Left ventricle myocardium inferior (tissue), 1 donor: ENCODE measurements at regions not wholly inside any gene's neighbourhood (a gene's known extent, or its start where the extent isn't known, plus 50 kb on each side); places are given as distances from the start of the nearest gene placed in this dataset.
A peak's percentile ranks its signal among the peaks of the same experiment; 100 is the strongest.

Source experiments
- DNase-seq: peaks from one replicate; pipeline ENCODE4 v3.0.0-alpha.2; 2020
- H3K27ac ChIP-seq: fragments of 200-600 bp; replicated peaks from 2 replicates; pipeline ENCODE4 v1.8.0; 2021
- H3K27me3 ChIP-seq: fragments of 200-600 bp; 2 replicates; pipeline ENCODE4 v1.8.0; 2021; ENCODE audit warnings: low read depth
- H3K36me3 ChIP-seq: fragments of 200-600 bp; 2 replicates; pipeline ENCODE4 v1.8.0; 2021
- H3K4me1 ChIP-seq: fragments of 200-600 bp; 2 replicates; pipeline ENCODE4 v1.8.0; 2021
- H3K4me3 ChIP-seq: fragments of 200-600 bp; 2 replicates; pipeline ENCODE4 v1.8.0; 2021; ENCODE audit warnings: mild to moderate bottlenecking, moderate library complexity
- H3K9me3 ChIP-seq: fragments of 200-600 bp; replicated peaks from 2 replicates; pipeline ENCODE4 v1.8.0; 2021
- intact Hi-C: fragments of 100-400 bp; cut with micrococcal nuclease; formaldehyde crosslinking; loops from one replicate; pipeline ENCODE4 v1.11.0; 2022
- TF ChIP-seq, protein P1 (sequence below): fragments of 200-600 bp; IDR thresholded peaks from 2 replicates; pipeline ENCODE4 v1.8.0; 2021; ENCODE audit warnings: antibody characterized with exemption, mild to moderate bottlenecking, borderline replicate concordance
- donor health status: DM: no; HTN: yes; CAD: no; lungs with severe emphysema.

DNA sequence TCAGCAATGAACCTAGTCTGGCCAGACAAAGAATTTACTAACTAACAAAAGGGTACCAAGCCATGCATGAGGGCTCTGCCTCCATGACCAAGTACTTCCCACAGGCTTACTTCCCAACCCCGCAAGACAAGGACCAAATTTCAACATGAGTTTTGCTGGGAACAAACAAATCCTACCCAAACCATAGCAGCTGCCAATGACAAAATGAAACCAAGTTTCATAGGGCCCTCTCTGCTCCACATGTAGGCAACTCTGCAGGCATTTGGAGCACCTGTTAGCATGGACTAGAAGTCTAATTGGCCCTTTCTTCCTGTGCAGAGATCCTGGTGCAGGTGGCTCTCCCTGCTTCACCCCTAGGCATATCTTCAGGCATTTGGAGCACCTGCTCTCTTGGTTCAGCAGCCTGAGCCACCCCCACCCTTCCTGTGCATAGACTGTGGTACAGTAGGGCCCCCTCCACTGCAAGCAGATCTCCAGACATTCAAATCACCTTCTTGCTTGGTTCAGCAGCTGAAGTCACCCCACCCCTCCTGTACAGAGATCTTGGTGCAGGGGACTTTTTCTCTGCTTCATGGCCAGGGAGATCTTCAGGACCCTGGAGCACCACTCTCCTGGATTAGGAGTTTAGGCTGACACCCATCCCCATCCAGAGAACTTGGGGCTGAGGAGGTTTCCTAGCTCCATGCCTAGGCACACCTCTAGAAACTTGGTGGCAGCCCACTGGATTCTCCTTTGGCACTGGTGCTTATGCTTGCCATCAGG is 308.7 kb downstream of the RPAP3 start:
- H3K36me3 ChIP-seq, result no peaks in the 10 kb centered on the region
- no peaks in the 10 kb centered on the region for H3K27me3 ChIP-seq
- DNase-seq, result no peak
- TF ChIP-seq, protein P1, sequence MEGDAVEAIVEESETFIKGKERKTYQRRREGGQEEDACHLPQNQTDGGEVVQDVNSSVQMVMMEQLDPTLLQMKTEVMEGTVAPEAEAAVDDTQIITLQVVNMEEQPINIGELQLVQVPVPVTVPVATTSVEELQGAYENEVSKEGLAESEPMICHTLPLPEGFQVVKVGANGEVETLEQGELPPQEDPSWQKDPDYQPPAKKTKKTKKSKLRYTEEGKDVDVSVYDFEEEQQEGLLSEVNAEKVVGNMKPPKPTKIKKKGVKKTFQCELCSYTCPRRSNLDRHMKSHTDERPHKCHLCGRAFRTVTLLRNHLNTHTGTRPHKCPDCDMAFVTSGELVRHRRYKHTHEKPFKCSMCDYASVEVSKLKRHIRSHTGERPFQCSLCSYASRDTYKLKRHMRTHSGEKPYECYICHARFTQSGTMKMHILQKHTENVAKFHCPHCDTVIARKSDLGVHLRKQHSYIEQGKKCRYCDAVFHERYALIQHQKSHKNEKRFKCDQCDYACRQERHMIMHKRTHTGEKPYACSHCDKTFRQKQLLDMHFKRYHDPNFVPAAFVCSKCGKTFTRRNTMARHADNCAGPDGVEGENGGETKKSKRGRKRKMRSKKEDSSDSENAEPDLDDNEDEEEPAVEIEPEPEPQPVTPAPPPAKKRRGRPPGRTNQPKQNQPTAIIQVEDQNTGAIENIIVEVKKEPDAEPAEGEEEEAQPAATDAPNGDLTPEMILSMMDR, result no peak
- H3K9me3 ChIP-seq, result peaks cover 43% of the 10 kb centered on the region
- H3K4me1 ChIP-seq, result peaks cover 7% of the 10 kb centered on the region
- H3K4me3 ChIP-seq, result no peak overlapping the region
- no peak overlapping the region for H3K27ac ChIP-seq
- intact Hi-C loops, result loop anchor here (10.0 kb wide), 1 partner anchor 362 kb away; no protein-coding TSS in a partner anchor

DNA sequence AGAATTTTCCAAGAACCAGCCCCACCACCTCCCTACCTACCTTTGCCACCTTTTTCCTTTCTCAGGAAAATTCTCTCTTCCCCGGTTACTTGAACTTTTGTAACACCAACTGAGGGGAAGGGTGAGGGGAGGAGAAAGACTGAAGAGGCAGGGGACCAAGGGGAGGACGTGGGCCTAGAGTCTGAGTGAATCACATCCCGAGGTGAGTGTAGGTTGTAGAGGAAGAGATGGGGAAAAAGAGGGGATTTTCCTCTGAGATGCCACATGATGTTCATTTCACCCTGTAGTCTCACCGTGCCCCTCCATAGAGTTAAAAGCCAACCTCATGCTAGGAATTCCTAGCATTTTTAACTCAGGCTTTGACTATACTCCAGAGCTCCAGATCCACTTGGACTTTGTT is 311.8 kb downstream of the RPAP3 start:
- intact Hi-C loops, result loop anchor here (10.0 kb wide), 1 partner anchor 359 kb away; no protein-coding TSS in a partner anchor
- Histone ChIP-seq H3K27ac (no peak overlapping the region), H3K27me3 (peaks cover 8% of the 10 kb centered on the region), H3K9me3 (peaks cover 24% of the 10 kb centered on the region), H3K4me3 (no peak overlapping the region), H3K4me1 (peaks cover 7% of the 10 kb centered on the region), H3K36me3 (no peaks in the 10 kb centered on the region)
- TF ChIP-seq, protein P1, result no peak
- no peak for DNase-seq

DNA sequence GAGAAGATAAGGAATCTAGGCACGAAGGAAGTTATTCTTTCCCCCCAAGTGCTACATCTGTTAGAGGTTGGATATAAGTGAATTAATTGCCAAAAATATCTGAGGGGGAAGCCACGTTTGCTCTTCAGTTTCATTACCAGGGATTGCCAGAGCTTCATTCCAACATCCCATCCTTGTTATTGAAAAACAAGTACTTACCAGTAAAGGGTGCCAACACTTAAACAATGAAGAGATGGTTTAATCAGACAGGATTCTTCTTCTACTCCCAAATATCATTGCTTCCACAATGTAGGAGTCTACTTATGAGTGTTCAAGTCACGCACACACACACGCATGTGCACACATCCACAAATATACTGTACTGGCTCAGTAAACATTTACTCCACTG is 312.4 kb downstream of the RPAP3 start:
- peaks cover 14% of the 10 kb centered on the region for H3K27me3 ChIP-seq
- peak overlapping the region; percentile 31 for H3K27ac ChIP-seq
- H3K4me1 ChIP-seq, result peaks cover 7% of the 10 kb centered on the region
- TF ChIP-seq, protein P1, result no peak
- DNase-seq, result no peak
- no peak overlapping the region for H3K4me3 ChIP-seq
- H3K36me3 ChIP-seq, result no peaks in the 10 kb centered on the region
- peaks cover 17% of the 10 kb centered on the region for H3K9me3 ChIP-seq
- intact Hi-C loops, result loop anchor here (10.0 kb wide), 1 partner anchor 359 kb away; no protein-coding TSS in a partner anchor

DNA sequence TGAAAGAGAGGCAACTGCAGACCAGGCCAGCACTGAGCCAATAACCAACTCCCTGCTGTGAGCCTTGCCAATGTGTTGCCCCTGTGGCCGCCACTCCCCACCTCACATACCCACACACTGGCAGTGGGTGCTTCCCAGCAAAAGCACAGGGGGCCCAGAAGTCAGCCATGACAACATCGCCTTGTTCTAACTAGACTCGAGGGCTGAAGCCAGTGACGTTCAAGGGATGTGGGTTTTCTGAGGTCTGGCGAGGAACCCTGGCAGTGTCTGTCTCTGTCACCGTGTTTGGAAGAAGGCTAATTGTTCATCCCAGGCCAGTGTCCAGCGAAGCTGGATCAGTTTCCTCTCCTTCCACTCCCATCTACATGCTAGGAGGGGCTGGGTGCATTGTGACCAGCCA is 311.8 kb upstream of the AMIGO2 start:
- Histone ChIP-seq H3K4me3 (no peak overlapping the region), H3K27me3 (peaks cover 16% of the 10 kb centered on the region), H3K36me3 (no peaks in the 10 kb centered on the region), H3K27ac (no peak overlapping the region), H3K4me1 (peaks cover 7% of the 10 kb centered on the region), H3K9me3 (no peaks in the 10 kb centered on the region)
- TF ChIP-seq, protein P1, result no peak
- DNase-seq, result no peak
- intact Hi-C loops, result loop anchor here (10.0 kb wide), 1 partner anchor 357 kb away; no protein-coding TSS in a partner anchor

DNA sequence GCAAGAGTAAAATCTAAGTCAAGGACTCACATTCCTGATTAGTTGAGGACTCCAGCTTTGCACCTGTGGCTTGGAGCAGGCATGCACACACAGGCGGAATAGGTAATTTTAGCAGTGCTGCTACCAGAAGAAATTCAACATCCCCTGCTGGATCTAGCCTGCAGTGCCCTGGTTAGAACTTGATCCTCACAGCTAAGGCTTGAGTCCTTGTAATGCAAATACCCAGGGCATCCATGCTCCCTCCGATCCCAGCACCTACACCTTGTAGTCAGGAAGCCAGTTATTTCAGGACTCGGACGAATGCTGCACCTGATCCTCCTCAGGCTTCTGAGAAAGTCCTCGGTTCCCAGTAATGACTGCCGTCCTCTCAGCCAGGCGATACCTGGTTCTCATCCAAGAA is 309.0 kb upstream of the AMIGO2 start:
- TF ChIP-seq, protein P1, result no peak
- Histone ChIP-seq H3K36me3 (no peaks in the 10 kb centered on the region), H3K9me3 (no peaks in the 10 kb centered on the region), H3K4me3 (no peak overlapping the region), H3K27me3 (peaks cover 23% of the 10 kb centered on the region), H3K4me1 (peaks cover 15% of the 10 kb centered on the region), H3K27ac (no peak overlapping the region)
- intact Hi-C loops, result no loop called here
- no peak for DNase-seq
